Hematopoietic multipotent progenitor cell treated with erythropoietin and hydrocortisone succinate and interleukin-3 and kit ligand, for 6 days (in vitro differentiated cells): ENCODE measurements at regions not wholly inside any gene's neighbourhood (a gene's known extent, or its start where the extent isn't known, plus 50 kb on each side); places are given as distances from the start of the nearest gene placed in this dataset.

Experiments
- DNase-seq: peaks from one replicate; pipeline ENCODE4 v3.0.0-alpha.2; 2015

- DNase-seq, result peak; percentile 1
These were observed 973.0 kb upstream of the GHITM start for GRCh38 chr10:83166344-83166743.

- no peak for DNase-seq
These were observed 972.2 kb upstream of the GHITM start for GRCh38 chr10:83167081-83167480.

DNA sequence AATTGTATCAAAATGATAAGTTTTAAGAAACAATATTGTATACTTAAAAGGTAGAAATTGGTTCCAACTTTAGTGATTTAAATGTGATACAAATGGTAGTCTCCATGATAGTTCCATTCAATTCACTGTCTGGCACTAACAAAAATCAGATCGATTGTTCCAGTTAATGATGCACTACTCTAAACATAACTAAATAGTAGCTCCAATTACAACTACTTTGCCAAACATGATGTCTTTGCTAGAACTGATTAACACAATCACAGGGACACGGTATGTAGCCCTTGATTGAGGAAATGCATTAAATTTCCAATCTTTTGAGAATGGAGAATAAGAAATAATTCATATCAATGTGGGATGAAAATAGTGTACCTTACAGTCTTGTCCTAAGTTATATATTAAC lies 962.4 kb upstream of the GHITM start:
- no peak for DNase-seq

GRCh38 chr10:83178526-83178925 lies 960.8 kb upstream of the GHITM start:
- DNase-seq, result no peak

- no peak for DNase-seq
These were observed 959.9 kb upstream of the GHITM start for GRCh38 chr10:83179371-83179770.

DNA sequence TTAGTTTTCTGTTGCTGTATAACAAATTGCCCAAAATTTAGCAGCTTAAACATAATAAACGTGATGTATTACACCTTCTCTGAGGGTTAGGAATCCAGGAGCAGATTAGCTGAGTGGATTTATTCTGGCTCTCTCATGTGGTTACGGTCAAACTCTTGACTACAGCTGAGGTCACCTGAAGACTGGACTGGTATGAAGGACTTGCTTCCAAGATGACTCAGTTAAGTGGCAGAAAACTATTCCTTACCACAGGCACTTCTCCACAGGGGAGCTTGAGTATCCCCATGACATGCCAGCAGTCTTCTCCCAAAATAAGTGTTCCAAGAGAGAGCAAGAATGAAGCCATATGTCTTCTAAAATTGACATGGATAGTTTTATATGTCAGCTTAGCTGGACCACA lies 957.2 kb upstream of the GHITM start:
- DNase-seq, result no peak

DNA sequence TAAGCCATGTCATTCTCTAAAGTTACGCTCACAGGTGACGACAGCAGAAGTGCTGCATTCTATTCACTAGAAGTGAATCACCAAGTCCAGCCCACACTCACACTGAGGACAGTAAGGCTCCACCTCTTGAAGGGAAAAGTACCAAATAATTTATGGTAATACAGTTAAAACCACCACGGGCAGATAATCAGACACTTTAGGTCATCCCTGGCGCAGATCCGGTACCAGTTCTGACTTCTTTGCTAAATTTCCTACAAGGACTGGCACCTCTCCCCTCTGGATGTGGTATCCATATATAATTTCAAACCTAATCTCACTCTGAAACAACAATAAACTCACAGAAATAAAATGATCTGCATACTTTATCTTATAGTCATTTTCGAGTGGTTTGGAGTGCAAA lies 954.7 kb upstream of the GHITM start:
- no peak for DNase-seq

DNA sequence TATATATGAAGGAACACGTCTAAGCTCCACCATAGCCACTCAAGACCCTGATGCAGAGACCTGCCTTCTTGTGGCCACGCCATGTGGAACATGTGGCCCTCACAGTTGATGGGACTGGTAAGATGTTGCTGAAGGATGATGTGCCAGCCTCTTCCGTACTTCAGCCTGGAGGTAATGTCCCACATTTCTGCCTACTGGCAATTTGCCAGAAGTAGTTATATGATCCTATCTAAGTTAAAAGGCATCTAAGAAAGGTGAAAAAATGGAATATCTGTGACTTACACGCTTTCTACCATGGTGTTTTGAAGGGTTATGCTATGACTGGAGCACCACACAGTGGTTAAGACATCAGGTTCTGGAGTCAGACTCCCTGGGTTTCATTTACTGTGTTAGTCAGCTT lies 948.7 kb upstream of the GHITM start:
- DNase-seq, result no peak

GRCh38 chr10:83193026-83193425 lies 946.3 kb upstream of the GHITM start:
- no peak for DNase-seq

- no peak for DNase-seq
These were observed 944.3 kb upstream of the GHITM start for GRCh38 chr10:83195021-83195420.

- DNase-seq, result no peak
These were observed 939.9 kb upstream of the GHITM start for GRCh38 chr10:83199374-83199773.

- no peak for DNase-seq
These were observed 933.4 kb upstream of the GHITM start for GRCh38 chr10:83205861-83206260.

GRCh38 chr10:83212632-83213334 lies 926.5 kb upstream of the GHITM start:
- DNase-seq, result no peak

DNA sequence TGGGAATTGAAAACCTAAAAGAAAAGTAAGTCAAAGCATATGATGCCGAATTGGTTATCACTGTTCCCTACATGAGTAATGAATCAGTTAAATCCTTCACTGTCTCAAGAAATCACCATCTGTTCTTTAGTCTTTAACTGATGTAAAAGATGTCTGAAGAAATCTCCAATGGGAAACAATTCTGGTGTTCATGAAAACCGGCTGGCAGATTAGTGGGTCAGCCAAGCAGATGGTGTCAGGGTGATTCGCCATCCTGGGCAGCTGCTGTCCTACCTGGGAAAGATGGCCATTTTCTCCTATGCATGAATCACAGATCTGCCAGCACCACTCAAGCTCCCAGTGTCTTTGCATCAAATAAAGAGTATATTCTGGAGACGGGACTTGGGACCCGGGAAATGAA lies 925.2 kb upstream of the GHITM start:
- no peak for DNase-seq

DNA sequence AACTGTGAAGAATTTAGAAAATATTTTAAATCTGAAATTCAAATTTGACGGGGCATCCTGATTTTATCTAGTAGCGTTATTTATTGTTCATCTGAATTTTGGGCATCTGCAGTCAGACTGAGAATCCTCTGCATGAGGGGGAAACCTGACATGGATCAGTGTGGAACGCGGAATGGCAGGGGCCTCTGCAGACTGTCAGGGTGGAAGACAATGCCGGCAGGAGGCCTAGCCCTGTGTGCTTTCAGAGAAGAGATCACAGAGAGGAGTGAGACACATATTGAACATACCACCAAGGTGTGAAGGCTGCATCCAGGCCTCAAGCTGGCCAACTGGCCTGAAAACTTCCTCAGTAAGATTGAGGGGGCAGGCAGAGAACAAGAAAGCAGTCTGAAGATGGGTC lies 921.1 kb upstream of the GHITM start:
- DNase-seq, result no peak

DNA sequence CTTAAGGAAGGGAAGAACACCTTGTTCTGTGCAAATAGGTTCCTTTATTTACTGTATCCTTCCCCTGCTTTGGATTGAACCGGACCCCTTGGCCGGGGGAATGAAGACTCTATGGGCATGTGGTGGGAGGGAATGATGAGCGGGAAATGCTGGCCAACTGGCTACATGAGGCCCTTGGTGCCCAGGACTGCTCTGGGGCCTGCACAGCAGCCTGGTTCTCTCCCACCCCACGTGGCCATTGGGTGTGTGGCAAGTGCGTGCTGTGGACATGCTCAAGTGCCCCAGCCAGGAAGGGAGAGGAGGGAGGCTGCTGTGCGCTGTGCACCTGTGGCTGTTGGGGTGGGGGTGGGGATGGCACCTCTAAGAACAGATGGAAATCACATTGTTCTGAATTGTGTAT lies 917.0 kb upstream of the GHITM start:
- no peak for DNase-seq

- DNase-seq, result no peak
These were observed 916.2 kb upstream of the GHITM start for GRCh38 chr10:83222832-83223742.

DNA sequence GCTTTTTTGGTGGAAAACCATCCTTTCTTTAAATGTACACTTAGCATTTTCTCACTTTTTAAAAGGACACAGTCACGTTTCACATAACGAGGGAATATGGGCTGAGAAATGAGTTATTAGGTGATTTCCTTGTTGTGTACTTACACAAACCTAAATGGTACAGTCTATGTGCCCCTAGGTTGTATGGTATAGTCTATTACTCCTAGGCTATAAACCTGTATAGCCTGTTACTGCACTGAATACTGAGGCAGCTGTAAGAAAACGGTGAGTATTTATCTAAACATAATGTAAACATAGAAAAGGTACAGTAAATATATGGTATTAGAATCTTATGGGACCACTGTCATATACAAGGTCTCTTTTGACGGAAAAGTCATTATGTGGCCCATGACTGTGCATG lies 913.5 kb upstream of the GHITM start:
- DNase-seq, result no peak

DNA sequence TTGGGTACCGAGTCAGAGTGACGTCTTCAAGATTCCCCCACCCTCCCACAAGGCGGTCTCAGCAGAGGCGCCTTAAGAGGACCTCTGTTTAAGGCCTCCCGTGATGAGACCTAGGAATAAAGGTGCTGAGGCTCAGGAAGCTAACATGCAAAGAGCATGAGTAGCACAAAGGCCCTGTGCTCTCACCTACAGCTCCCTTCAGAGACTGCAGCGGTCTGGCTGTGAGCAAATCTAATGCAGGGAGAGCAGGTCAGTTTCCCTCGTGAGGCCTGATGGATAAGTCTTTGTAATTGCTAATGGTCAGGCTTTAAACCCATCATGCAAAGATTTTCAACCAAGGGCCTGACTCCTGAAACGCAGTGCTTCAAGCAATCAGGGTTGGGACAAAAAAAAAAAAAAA lies 909.3 kb upstream of the GHITM start:
- DNase-seq, result no peak

DNA sequence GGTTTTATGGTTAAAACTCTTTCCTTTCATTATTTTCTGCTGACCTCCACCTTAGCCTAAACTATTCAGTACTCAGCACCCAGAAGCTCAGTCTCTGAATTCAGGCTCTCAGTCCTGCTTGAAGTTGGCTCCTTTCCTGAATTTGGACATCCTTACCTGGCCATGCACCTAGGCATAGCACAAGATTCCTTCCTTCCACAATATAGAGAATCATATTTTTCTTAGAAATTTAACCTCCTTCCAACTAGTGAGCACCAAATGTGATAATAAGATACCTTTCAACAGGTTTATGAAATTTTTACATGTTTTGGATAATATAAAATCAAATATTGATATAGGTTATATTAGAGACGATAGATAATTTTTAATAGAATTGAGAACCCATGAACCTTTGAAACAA lies 905.6 kb upstream of the GHITM start:
- DNase-seq, result no peak

GRCh38 chr10:83248106-83248631 lies 891.1 kb upstream of the GHITM start:
- DNase-seq, result no peak

- no peak for DNase-seq
These were observed 888.9 kb upstream of the GHITM start for GRCh38 chr10:83250396-83250795.

DNA sequence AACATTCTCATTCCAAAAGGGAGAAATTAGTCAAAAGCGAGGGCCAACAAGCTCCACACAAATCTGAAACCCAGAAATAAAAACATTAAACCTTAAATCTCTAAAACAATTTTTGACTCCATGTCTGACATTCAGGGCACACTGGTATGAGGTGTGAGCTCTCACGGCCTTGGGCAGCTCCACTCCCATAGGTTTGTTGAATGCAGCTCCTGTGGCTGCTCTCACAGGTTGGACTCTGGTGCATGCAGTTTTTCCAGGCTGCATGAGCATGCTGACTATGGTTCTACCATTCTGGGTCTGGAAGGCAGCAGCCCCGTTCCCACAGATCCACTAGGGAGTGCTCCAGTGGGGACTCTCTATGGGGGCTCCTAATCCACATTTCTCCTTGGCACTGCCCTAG lies 887.1 kb upstream of the GHITM start:
- DNase-seq, result no peak

DNA sequence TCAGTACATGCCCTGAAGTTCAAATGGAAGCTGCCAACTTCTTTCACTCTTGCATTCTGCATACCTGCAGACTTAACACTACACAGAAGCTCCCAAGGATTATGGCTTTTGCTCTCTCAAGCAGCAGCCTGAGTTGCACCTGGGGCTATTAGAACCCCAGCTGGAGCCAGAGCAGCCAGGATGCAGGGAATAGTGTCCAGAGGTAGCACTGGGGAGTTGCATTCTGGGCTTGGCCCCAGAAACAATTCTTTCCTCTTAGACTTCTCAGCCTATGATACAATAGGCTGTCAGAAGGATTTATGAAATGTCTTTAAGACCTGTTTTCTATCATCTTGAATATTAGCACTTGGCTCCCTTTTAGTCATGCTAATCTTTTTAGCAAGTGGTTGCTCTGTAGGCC lies 886.7 kb upstream of the GHITM start:
- DNase-seq, result no peak
